Esophagus squamous epithelium (tissue), 5 donors: ENCODE measurements at regions not wholly inside any gene's neighbourhood (a gene's known extent, or its start where the extent isn't known, plus 50 kb on each side); places are given as distances from the start of the nearest gene placed in this dataset.
A peak's percentile ranks its signal among the peaks of the same experiment; 100 is the strongest.

Experiments
- DNase-seq: peaks from one replicate; lab custom pipeline; 2025; lab: John Stamatoyannopoulos, UW
- H3K27ac ChIP-seq, 4 donors: fragments of 200-600 bp; sonication (generic); one replicate each; pipeline ENCODE4 v1.5.1; 2016 to 2019; ENCODE audit warnings: mild to moderate bottlenecking in 1 of 4
- H3K27me3 ChIP-seq, 4 donors: fragments of 200-600 bp; sonication (generic); 1 replicate in 3 of 4; 2 replicates in 1 of 4; pipeline versions ENCODE4 v1.5.1 to v1.6.0; 2017 to 2021; ENCODE audit warnings: antibody characterized with exemption in 1 of 4
- H3K36me3 ChIP-seq, 3 donors: fragments of 200-600 bp; sonication (generic); one replicate each; pipeline ENCODE4 v1.5.1; 2016 to 2019
- H3K4me1 ChIP-seq, 3 donors: fragments of 200-600 bp; sonication (generic); one replicate each; pipeline ENCODE4 v1.5.1; 2017 to 2019
- H3K4me3 ChIP-seq, 4 donors: fragments of 200-600 bp; sonication (generic); 1 replicate in 3 of 4; 2 replicates in 1 of 4; pipeline ENCODE4 v1.5.1; 2016 to 2019; ENCODE audit warnings: mild to moderate bottlenecking in 2 of 4, moderate library complexity in 1 of 4
- H3K9me3 ChIP-seq, 3 donors: fragments of 200-600 bp; sonication (generic); one replicate each; pipeline ENCODE4 v1.5.1; 2016 to 2019
- CTCF ChIP-seq, 6 experiments: fragments of 450-650 bp in 4 of 6; fragments of 200-600 bp in 2 of 6; sonication (generic) in 2 of 6; IDR thresholded peaks; one replicate each; pipeline ENCODE4 v1.5.1; 2016 to 2019; ENCODE audit warnings: antibody characterized with exemption in 6 of 6, mild to moderate bottlenecking in 4 of 6, moderate library complexity in 4 of 6
- POLR2A ChIP-seq, 4 donors: fragments of 450-650 bp; IDR thresholded peaks; one replicate each; pipeline ENCODE4 v1.6.1; 2017; ENCODE audit warnings: antibody characterized with exemption in 4 of 4, mild to moderate bottlenecking in 4 of 4, moderate library complexity in 3 of 4
- WGBS, 2 donors: methylation state at CpG; one replicate each; pipeline ENCODE4 v1.1.5; 2018; 5-methylcytosine and 5-hydroxymethylcytosine counted together
- intact Hi-C: fragments of 100-400 bp; cut with DNase I; formaldehyde crosslinking; loops from one replicate; pipeline ENCODE4 v1.15.0; 2022
- donor health status: DM: yes; HTN: yes; CAD: no.

DNA sequence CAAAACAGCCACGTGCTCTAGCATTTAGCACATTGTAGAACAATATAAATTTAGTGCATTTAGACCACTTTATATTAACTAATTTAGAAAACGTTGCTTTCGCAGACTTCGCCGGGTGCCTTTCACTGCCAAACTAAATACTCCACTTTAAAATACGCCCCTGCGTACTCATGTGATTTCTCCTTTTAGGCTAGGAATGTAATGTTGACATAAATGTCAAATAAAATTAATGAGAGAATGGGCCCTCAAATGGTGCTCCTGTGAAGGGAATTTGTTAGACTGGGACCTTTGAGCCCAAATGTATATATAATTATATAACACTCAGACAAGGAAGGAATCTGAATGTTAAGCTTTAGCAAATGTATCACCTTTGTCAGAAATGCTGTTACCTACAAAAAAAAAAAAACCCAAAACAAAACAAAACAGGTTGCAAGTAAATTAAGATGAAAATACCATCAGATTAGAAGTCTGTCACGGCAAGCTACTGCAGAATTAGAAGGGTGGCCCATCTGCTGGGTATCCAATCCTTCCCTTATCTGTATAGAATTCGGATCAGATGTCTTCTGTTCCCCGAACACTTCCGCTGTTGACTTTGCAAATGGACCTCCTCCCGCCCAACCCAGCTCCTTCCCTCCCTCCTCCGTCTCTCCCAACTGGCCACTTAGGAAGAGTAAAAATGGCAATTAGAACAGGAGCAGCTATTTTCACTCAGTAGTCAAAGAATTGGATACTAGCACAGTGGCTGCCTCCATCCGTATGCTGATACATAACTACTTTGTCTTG, 159.3 kb upstream of the FOXN3 start:
- WGBS, 2 donors: 83 to 87% methylated on average over 14 of the region's 14 CpGs
- no peak for TF ChIP-seq POLR2A (IDR thresholded peaks at IDR 0.05)
- TF ChIP-seq CTCF (IDR thresholded peaks at IDR 0.05): no peak

DNA sequence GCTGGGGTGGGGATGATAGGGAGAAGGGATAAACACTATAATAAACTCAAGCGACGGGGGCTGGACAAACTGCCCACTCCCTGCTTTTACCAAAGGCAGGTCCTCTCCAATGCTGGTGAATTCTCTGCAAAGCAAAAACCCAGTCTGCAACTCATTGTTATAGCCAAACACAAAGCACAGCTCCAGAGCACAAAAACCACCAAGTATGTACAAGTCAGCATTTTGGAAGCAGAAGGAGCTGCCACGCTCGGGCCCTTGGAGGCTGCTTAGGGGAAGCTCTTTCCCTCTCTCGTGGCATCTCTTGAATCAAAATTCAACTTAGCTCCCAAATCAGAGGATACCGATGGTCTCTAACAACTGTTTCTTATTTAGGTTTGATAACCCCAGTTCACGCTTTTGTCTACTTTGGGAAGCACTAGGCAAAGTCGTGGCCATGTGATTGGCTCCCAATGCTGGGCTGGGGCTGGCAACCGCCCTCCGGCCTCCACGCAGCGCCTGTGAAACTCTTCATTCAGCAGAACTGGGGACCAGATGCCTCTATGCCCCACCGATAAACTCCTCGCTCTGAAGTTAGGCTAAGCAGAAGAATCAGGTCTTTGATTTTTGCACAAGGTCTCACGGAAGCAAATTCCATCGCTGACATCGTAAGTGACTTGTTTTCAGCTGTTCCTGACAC, 158.5 kb upstream of the FOXN3 start:
- Histone ChIP-seq H3K9me3 (no peaks in the 10 kb centered on the region), H3K27me3 (no peaks in the 10 kb centered on the region), H3K4me1 (peaks cover 0 to 10% (median 3%) of the 10 kb centered on the region in 3 donors), H3K36me3 (no peaks in the 10 kb centered on the region), H3K27ac (peak overlapping the region in 1 of 4 donors; percentile 26), H3K4me3 (no peak overlapping the region)
- intact Hi-C loops: no loop called here
- no peak for DNase-seq
- TF ChIP-seq POLR2A (IDR thresholded peaks at IDR 0.05) (no peak), CTCF (IDR thresholded peaks at IDR 0.05) (no peak)
- 84 to 85% methylated on average over 14 to 17 of the region's 17 CpGs for WGBS, 2 donors

More for the DNA sequence above, 159.3 kb upstream of the FOXN3 start:
- no peak for DNase-seq
- Histone ChIP-seq H3K27me3 (no peaks in the 10 kb centered on the region), H3K4me3 (no peak overlapping the region), H3K9me3 (no peaks in the 10 kb centered on the region), H3K4me1 (peaks cover 0 to 10% (median 3%) of the 10 kb centered on the region in 3 donors), H3K36me3 (peaks cover 0 to 8% (median 0%) of the 10 kb centered on the region in 3 donors), H3K27ac (no peak overlapping the region)
- intact Hi-C loops: no loop called here

- no peak for TF ChIP-seq POLR2A (IDR thresholded peaks at IDR 0.05)
- Histone ChIP-seq H3K4me1 (peaks cover 0 to 10% (median 3%) of the 10 kb centered on the region in 3 donors), H3K27ac (no peak overlapping the region), H3K9me3 (no peaks in the 10 kb centered on the region), H3K4me3 (no peak overlapping the region), H3K36me3 (no peaks in the 10 kb centered on the region), H3K27me3 (no peaks in the 10 kb centered on the region)
- DNase-seq: no peak
- intact Hi-C loops: no loop called here
- WGBS, 2 donors: 84 to 86% methylated on average over 4 of the region's 4 CpGs
Observed at GRCh38 chr14:89574420-89574819, 157.4 kb upstream of the FOXN3 start.

- intact Hi-C loops: no loop called here
- H3K4me1 ChIP-seq: peaks cover 0 to 10% (median 0%) of the 10 kb centered on the region in 3 donors
- no peak overlapping the region for H3K27ac ChIP-seq
- no peak for TF ChIP-seq POLR2A (IDR thresholded peaks at IDR 0.05)
- TF ChIP-seq CTCF (IDR thresholded peaks at IDR 0.05): no peak
- H3K27me3 ChIP-seq: no peaks in the 10 kb centered on the region
- H3K36me3 ChIP-seq: no peaks in the 10 kb centered on the region
- no peak overlapping the region for H3K4me3 ChIP-seq
- no peaks in the 10 kb centered on the region for H3K9me3 ChIP-seq
- WGBS, 2 donors: 81 to 85% methylated on average over 3 of the region's 3 CpGs
- no peak for DNase-seq
Observed at GRCh38 chr14:89573399-89573657, 156.3 kb upstream of the FOXN3 start.

GRCh38 chr14:89572596-89573398, 155.8 kb upstream of the FOXN3 start:
- DNase-seq: no peak
- intact Hi-C loops: no loop called here

More at GRCh38 chr14:89572596-89573398, 155.8 kb upstream of the FOXN3 start:
- Histone ChIP-seq H3K9me3 (no peaks in the 10 kb centered on the region), H3K4me3 (no peak overlapping the region), H3K4me1 (peaks cover 0 to 10% (median 0%) of the 10 kb centered on the region in 3 donors), H3K27me3 (no peaks in the 10 kb centered on the region), H3K36me3 (no peaks in the 10 kb centered on the region), H3K27ac (no peak overlapping the region)
- 66 to 86% methylated on average over 9 to 10 of the region's 10 CpGs for WGBS, 2 donors
- TF ChIP-seq CTCF (IDR thresholded peaks at IDR 0.05) (no peak), POLR2A (IDR thresholded peaks at IDR 0.05) (no peak)
